Body of pancreas (tissue), 4 donors: ENCODE measurements at regions not wholly inside any gene's neighbourhood (a gene's known extent, or its start where the extent isn't known, plus 50 kb on each side); places are given as distances from the start of the nearest gene placed in this dataset.

Experiments
- ATAC-seq: fragments of 150-250 bp; one replicate; pipeline ENCODE4 v1.9.1; 2016
- DNase-seq, 4 donors: peaks; one replicate each; pipeline ENCODE4 v3.0.0-alpha.2; 2019
- H3K27ac ChIP-seq, 4 donors: fragments of 200-600 bp; sonication (generic); 1 replicate in 3 of 4; 2 replicates in 1 of 4; pipeline versions ENCODE4 v1.5.1 to v1.6.1; 2016 to 2019; ENCODE audit warnings: mild to moderate bottlenecking in 1 of 4, mixed read lengths in 1 of 4, moderate library complexity in 1 of 4
- H3K27me3 ChIP-seq, 2 donors: fragments of 200-600 bp; sonication (generic); one replicate each; pipeline ENCODE4 v1.6.0; 2016; ENCODE audit warnings: mild to moderate bottlenecking in 1 of 2
- H3K36me3 ChIP-seq, 2 donors: fragments of 200-600 bp; sonication (generic); replicated peaks in 1 of 2; 2 replicates each; pipeline ENCODE4 v1.5.1; 2016; ENCODE audit warnings: low read depth in 2 of 2; ENCODE audit not compliant: insufficient read depth in 1 of 2
- H3K4me1 ChIP-seq: fragments of 200-600 bp; sonication (generic); one replicate; pipeline ENCODE4 v1.6.0; 2016
- H3K4me3 ChIP-seq, 2 donors: fragments of 200-600 bp; sonication (generic); 1 replicate in 1 of 2; 2 replicates in 1 of 2; pipeline ENCODE4 v1.5.1; 2016 to 2019
- H3K9me3 ChIP-seq, 3 donors: fragments of 200-600 bp; sonication (generic); 1 replicate in 2 of 3; 2 replicates in 1 of 3; pipeline ENCODE4 v1.5.1; 2016
- POLR2A ChIP-seq, 3 donors: fragments of 450-650 bp; IDR thresholded peaks; one replicate each; pipeline ENCODE4 v1.6.1; 2016; ENCODE audit warnings: antibody characterized with exemption in 3 of 3, mild to moderate bottlenecking in 2 of 3
- WGBS, 2 donors: methylation state at CpG; one replicate each; pipeline ENCODE4 v1.1.5; 2017; 5-methylcytosine and 5-hydroxymethylcytosine counted together
- intact Hi-C: fragments of 100-400 bp; cut with DNase I; formaldehyde crosslinking; loops from one replicate; pipeline ENCODE4 v1.15.1; 2023
- TF ChIP-seq, protein P1 (sequence below), 7 experiments: fragments of 450-650 bp in 4 of 7; fragments of 200-600 bp in 3 of 7; sonication (generic) in 3 of 7; IDR thresholded peaks; one replicate each; pipeline ENCODE4 v1.5.1; 2016 to 2019; ENCODE audit warnings: antibody characterized with exemption in 7 of 7

- H3K9me3 ChIP-seq = no peaks in the 10 kb centered on the region
- intact Hi-C loops = no loop called here
- TF ChIP-seq, protein P1, sequence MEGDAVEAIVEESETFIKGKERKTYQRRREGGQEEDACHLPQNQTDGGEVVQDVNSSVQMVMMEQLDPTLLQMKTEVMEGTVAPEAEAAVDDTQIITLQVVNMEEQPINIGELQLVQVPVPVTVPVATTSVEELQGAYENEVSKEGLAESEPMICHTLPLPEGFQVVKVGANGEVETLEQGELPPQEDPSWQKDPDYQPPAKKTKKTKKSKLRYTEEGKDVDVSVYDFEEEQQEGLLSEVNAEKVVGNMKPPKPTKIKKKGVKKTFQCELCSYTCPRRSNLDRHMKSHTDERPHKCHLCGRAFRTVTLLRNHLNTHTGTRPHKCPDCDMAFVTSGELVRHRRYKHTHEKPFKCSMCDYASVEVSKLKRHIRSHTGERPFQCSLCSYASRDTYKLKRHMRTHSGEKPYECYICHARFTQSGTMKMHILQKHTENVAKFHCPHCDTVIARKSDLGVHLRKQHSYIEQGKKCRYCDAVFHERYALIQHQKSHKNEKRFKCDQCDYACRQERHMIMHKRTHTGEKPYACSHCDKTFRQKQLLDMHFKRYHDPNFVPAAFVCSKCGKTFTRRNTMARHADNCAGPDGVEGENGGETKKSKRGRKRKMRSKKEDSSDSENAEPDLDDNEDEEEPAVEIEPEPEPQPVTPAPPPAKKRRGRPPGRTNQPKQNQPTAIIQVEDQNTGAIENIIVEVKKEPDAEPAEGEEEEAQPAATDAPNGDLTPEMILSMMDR (IDR thresholded peaks at IDR 0.05) = no peak
- no peak for TF ChIP-seq POLR2A (IDR thresholded peaks at IDR 0.05)
- DNase-seq (no peak), ATAC-seq (no peak)
- H3K27me3 ChIP-seq = no peaks in the 10 kb centered on the region
- 63 to 70% methylated on average over 2 of the region's 2 CpGs for WGBS, 2 donors
- H3K4me3 ChIP-seq = no peak overlapping the region
- no peak overlapping the region for H3K27ac ChIP-seq
- H3K4me1 ChIP-seq = no peaks in the 10 kb centered on the region
- no peaks in the 10 kb centered on the region for H3K36me3 ChIP-seq
These were observed 491.1 kb upstream of the ADGRL3 start for GRCh38 chr4:60709061-60709460.

DNA sequence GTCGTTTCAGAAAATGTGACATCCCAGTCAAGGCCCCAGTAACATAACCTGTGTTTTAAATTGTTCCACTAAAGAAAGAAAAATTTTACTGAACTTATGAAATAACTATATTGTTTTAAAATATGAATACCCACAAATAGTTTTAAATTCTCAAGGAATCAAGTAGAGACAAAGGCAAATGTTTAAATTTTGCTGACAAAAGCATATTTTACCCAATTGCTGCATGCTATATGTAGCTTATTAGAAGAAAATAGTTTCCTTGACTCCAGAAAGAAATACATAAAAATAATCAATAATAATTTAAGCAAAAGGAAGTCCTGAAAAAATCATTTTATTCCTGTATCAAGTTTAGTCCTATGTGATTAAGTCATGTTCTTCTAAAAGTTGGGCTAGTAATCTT, 481.3 kb upstream of the ADGRL3 start:
- H3K4me1 ChIP-seq = no peaks in the 10 kb centered on the region
- H3K4me3 ChIP-seq = no peak overlapping the region
- no peak overlapping the region for H3K27ac ChIP-seq
- intact Hi-C loops = no loop called here
- H3K36me3 ChIP-seq = no peaks in the 10 kb centered on the region
- DNase-seq (no peak), ATAC-seq (no peak)
- no peaks in the 10 kb centered on the region for H3K27me3 ChIP-seq
- WGBS, 2 donors = 23 to 45% methylated on average over 1 of the region's 1 CpG
- no peaks in the 10 kb centered on the region for H3K9me3 ChIP-seq
- TF ChIP-seq POLR2A (IDR thresholded peaks at IDR 0.05) = no peak
- TF ChIP-seq, protein P1 (IDR thresholded peaks at IDR 0.05) = no peak

- no peaks in the 10 kb centered on the region for H3K36me3 ChIP-seq
- DNase-seq = no peak
- H3K27ac ChIP-seq = no peak overlapping the region
- ATAC-seq = no peak
- no peaks in the 10 kb centered on the region for H3K4me1 ChIP-seq
- intact Hi-C loops = no loop called here
- H3K4me3 ChIP-seq = no peak overlapping the region
- H3K9me3 ChIP-seq = no peaks in the 10 kb centered on the region
- WGBS, 2 donors = 2 to 12% methylated on average over 1 of the region's 1 CpG
- TF ChIP-seq, protein P1 (IDR thresholded peaks at IDR 0.05) = no peak
- no peak for TF ChIP-seq POLR2A (IDR thresholded peaks at IDR 0.05)
- H3K27me3 ChIP-seq = no peaks in the 10 kb centered on the region
These were observed 478.4 kb upstream of the ADGRL3 start for GRCh38 chr4:60721685-60722084.

DNA sequence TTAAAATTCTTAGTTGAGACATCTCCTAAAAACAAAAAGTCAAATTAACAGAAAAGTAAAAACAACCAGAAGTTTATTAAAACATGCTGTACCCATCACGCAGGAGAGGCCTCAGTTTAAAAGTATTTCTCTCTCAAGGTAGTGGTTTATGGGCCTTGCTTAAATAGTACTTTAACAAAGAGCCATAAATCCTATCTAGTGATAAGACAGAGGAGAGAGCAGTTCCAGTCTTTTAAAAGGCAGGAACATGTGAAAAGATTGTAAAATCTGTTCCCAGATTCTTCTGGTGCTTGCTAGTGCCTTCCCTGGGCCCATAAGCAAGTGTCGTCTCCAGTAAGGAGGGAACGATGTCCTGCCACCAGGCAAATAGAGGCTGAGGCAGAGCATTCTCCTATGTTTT, 476.3 kb upstream of the ADGRL3 start:
- H3K27ac ChIP-seq = no peak overlapping the region
- ATAC-seq (no peak), DNase-seq (no peak)
- TF ChIP-seq POLR2A (IDR thresholded peaks at IDR 0.05) = no peak
- TF ChIP-seq, protein P1 (IDR thresholded peaks at IDR 0.05) = no peak
- no peaks in the 10 kb centered on the region for H3K9me3 ChIP-seq
- 57 to 62% methylated on average over 3 of the region's 3 CpGs for WGBS, 2 donors
- intact Hi-C loops = no loop called here
- no peaks in the 10 kb centered on the region for H3K4me1 ChIP-seq
- H3K27me3 ChIP-seq = no peaks in the 10 kb centered on the region
- no peaks in the 10 kb centered on the region for H3K36me3 ChIP-seq
- no peak overlapping the region for H3K4me3 ChIP-seq

DNA sequence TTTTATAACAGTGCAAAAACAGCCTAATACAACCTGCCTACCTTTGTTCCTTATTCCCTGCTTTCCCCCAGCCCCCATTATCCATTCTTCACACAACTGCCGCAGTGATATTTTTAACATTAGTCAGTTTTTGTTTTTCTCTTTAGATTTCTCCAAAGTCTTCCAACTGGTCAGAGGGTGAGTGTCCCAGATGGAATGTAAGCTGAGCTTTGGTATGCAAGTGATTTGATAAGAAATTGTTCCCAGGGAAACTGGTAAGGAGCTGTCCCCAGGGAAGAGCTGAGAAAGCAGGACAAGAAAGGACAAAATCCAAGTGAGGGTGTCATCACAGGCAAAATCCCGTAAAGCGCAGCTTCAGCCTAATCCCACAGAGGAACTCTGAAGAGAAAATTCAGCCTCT, 475.5 kb upstream of the ADGRL3 start:
- H3K27me3 ChIP-seq = no peaks in the 10 kb centered on the region

More for the DNA sequence above, 475.5 kb upstream of the ADGRL3 start:
- Histone ChIP-seq H3K4me1 (no peaks in the 10 kb centered on the region), H3K4me3 (no peak overlapping the region), H3K36me3 (no peaks in the 10 kb centered on the region), H3K9me3 (no peaks in the 10 kb centered on the region), H3K27ac (no peak overlapping the region)
- intact Hi-C loops = no loop called here
- ATAC-seq (no peak), DNase-seq (no peak)
- 32 to 45% methylated on average over 3 of the region's 3 CpGs for WGBS, 2 donors
- TF ChIP-seq, protein P1 (IDR thresholded peaks at IDR 0.05) = no peak
- TF ChIP-seq POLR2A (IDR thresholded peaks at IDR 0.05) = no peak
